GM12872 (cell line): ENCODE measurements at regions not wholly inside any gene's neighbourhood (a gene's known extent, or its start where the extent isn't known, plus 50 kb on each side); places are given as distances from the start of the nearest gene placed in this dataset.

Experiments used
- CTCF ChIP-seq: IDR thresholded peaks from 3 replicates; pipeline ENCODE4 v1.5.1; 2011; ENCODE audit warnings: low read depth, mild to moderate bottlenecking, low read length, moderate library complexity; ENCODE audit not compliant: insufficient read depth

GRCh38 chr6:4682431-4683097 is 93.6 kb upstream of the CDYL start:
- TF ChIP-seq CTCF = no peak

GRCh38 chr6:4678506-4679300 is 97.5 kb upstream of the CDYL start:
- no peak for TF ChIP-seq CTCF

- TF ChIP-seq CTCF = no peak
Observed at GRCh38 chr6:4677751-4678065, 98.5 kb upstream of the CDYL start.

- TF ChIP-seq CTCF = no peak
Observed at GRCh38 chr6:4677011-4677750, 99.0 kb upstream of the CDYL start.

GRCh38 chr6:4676016-4676415 is 100.2 kb upstream of the CDYL start:
- TF ChIP-seq CTCF = no peak

GRCh38 chr6:4675121-4675520 is 101.1 kb upstream of the CDYL start:
- TF ChIP-seq CTCF = no peak

GRCh38 chr6:4673861-4674260 is 102.3 kb upstream of the CDYL start:
- no peak for TF ChIP-seq CTCF
